ENCODE measurements at regions not wholly inside any gene's neighbourhood (a gene's known extent, or its start where the extent isn't known, plus 50 kb on each side); places are given as distances from the start of the nearest gene placed in this dataset.

- POLR2A ChIA-PET = no interaction called here
- CTCF ChIA-PET = no interaction called here
- intact Hi-C loops (cut with micrococcal nuclease) = no loop called here
Measured at GRCh38 chr6:49264909-49265308, 198.1 kb downstream of the MMUT start.

DNA sequence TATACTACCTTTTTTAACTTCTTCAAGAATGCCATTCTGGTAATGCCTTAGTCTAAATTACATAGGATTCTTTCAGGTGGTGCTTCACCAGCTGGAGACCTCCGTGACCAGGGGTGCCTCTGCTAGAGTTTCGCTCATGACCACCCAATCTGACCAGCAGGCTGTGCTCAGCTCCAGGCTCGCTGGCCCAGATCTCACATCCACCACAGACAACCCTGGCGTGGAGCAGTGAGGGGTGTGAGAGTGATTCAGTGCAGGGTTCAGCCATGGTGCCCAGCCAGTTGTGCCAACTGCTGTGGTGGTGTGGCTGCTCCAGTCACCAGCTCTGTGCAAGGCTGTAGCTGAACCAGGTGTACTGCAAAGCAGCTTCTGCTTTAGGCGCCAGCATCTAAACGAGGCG lies 198.6 kb downstream of the MMUT start:
- Mint-ChIP-seq H3K4me3 (no peak overlapping the region), H3K9me3 (no peaks in the 10 kb centered on the region), H3K27me3 (no peaks in the 10 kb centered on the region), H3K4me1 (ENCODE audit: low read depth) (no peaks in the 10 kb centered on the region), H3K27ac (no peak overlapping the region), H3K36me3 (ENCODE audit: low read depth) (no peaks in the 10 kb centered on the region)
- no peak for TF ChIP-seq CTCF (IDR thresholded peaks at IDR 0.05)
- DNase-seq (no peak), ATAC-seq (no peak)
- POLR2A ChIA-PET = no interaction called here
- intact Hi-C loops (cut with micrococcal nuclease) = no loop called here
- CTCF ChIA-PET = no interaction called here

More at GRCh38 chr6:49264909-49265308, 198.1 kb downstream of the MMUT start:
- TF ChIP-seq CTCF (IDR thresholded peaks at IDR 0.05) = no peak
- Mint-ChIP-seq H3K27ac (no peak overlapping the region), H3K4me1 (ENCODE audit: low read depth) (no peaks in the 10 kb centered on the region), H3K9me3 (no peaks in the 10 kb centered on the region), H3K27me3 (no peaks in the 10 kb centered on the region), H3K36me3 (ENCODE audit: low read depth) (no peaks in the 10 kb centered on the region), H3K4me3 (no peak overlapping the region)
- DNase-seq (no peak), ATAC-seq (no peak)

GRCh38 chr6:49257549-49257948 lies 205.5 kb downstream of the MMUT start:
- H3K36me3 Mint-ChIP-seq (ENCODE audit: low read depth) = no peaks in the 10 kb centered on the region
- POLR2A ChIA-PET = no interaction called here

DNA sequence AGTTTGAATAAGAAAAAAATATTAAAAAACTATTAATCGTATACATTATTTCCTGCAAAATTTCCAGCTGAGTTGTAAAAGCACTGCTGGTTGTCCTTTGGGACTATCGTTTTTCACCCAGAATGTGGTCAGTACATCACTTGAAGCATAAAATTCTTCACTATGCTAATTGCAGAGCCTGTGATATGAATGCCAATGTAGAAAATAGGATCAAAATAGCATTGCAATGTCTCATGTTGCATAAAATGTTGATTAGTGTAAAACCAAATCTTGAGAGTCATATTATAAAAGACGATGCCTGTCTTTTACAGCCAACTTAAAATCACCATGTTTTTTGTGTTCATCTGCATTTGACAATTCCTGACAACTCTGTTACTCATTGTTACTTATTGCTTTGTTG lies 207.7 kb downstream of the MMUT start:
- intact Hi-C loops (cut with micrococcal nuclease) = no loop called here
- H3K4me1 Mint-ChIP-seq (ENCODE audit: low read depth) = no peaks in the 10 kb centered on the region
- no peaks in the 10 kb centered on the region for H3K27me3 Mint-ChIP-seq
- no peak for TF ChIP-seq CTCF (IDR thresholded peaks at IDR 0.05)
- H3K27ac Mint-ChIP-seq = no peak overlapping the region
- H3K4me3 Mint-ChIP-seq = no peak overlapping the region
- no peaks in the 10 kb centered on the region for H3K36me3 Mint-ChIP-seq (ENCODE audit: low read depth)
- ChIA-PET CTCF (no interaction called here), POLR2A (no interaction called here)
- DNase-seq (no peak), ATAC-seq (no peak)
- H3K9me3 Mint-ChIP-seq = peaks cover 1% of the 10 kb centered on the region

More at GRCh38 chr6:49257549-49257948, 205.5 kb downstream of the MMUT start:
- no peaks in the 10 kb centered on the region for H3K27me3 Mint-ChIP-seq
- no peaks in the 10 kb centered on the region for H3K4me1 Mint-ChIP-seq (ENCODE audit: low read depth)
- no peak overlapping the region for H3K27ac Mint-ChIP-seq
- H3K9me3 Mint-ChIP-seq = peaks cover 1% of the 10 kb centered on the region
- ATAC-seq (no peak), DNase-seq (no peak)
- H3K4me3 Mint-ChIP-seq = no peak overlapping the region
- CTCF ChIA-PET = no interaction called here
- TF ChIP-seq CTCF (IDR thresholded peaks at IDR 0.05) = no peak
- intact Hi-C loops (cut with micrococcal nuclease) = no loop called here

DNA sequence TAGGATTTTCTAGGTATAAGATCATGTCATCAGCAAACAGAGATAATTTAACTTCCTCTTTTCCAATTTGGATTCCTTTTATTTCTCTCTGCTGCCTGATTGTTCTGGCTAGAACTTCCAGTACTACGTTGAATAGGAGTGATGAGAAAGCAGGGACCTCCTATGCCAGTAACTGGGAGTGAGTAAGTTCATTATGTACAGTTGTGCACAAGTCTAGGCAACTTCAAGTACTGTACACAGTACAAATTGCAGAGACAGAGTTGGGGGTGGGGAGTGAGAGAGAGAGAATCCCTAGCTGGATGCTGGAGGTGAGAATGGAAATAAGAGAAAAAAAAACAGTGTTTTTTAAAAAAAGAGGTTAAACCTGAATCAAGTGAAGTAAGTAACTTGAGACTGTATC lies 210.2 kb downstream of the MMUT start:
- Mint-ChIP-seq H3K36me3 (ENCODE audit: low read depth) (no peaks in the 10 kb centered on the region), H3K4me3 (no peak overlapping the region), H3K4me1 (ENCODE audit: low read depth) (no peaks in the 10 kb centered on the region), H3K9me3 (peaks cover 1% of the 10 kb centered on the region), H3K27ac (no peak overlapping the region), H3K27me3 (no peaks in the 10 kb centered on the region)
- no peak for ATAC-seq
- intact Hi-C loops (cut with micrococcal nuclease) = no loop called here
- ChIA-PET CTCF (no interaction called here), POLR2A (no interaction called here)
- no peak for TF ChIP-seq CTCF (IDR thresholded peaks at IDR 0.05)
- DNase-seq = no peak
